ENCODE measurements at regions not wholly inside any gene's neighbourhood (a gene's known extent, or its start where the extent isn't known, plus 50 kb on each side); places are given as distances from the start of the nearest gene placed in this dataset.

- no peak overlapping the region for H3K27ac ChIP-seq (ENCODE audit: extremely low read length, insufficient read depth, low read length)
- H3K4me1 ChIP-seq (ENCODE audit: insufficient read depth, low read length) = peaks cover 35% of the 10 kb centered on the region
- H3K4me3 ChIP-seq (replicated peaks in 1 of 3; ENCODE audit: insufficient read depth in 1 of 3, low read depth in 2 of 3, low read length in 3 of 3) = no peak overlapping the region
- intact Hi-C loops (cut with micrococcal nuclease; ENCODE audit: unreplicated experiment) (loop anchor here (2.0 to 5.0 kb wide), 3 partner anchors 139 to 356 kb away; no protein-coding TSS in a partner anchor), in situ Hi-C loops (cut with HindIII; ENCODE audit: extremely low pct_ligation_motif_present, low pct_unique_long_range_greater_than_20kb) (loop anchor here (5.0 to 10.0 kb wide), 3 partner anchors 99 to 409 kb away; partner anchors contain the start of gene THBS1)
- BruUV-seq (replicated peaks) = no TSS peak
- no peaks in the 10 kb centered on the region for H3K27me3 ChIP-seq (ENCODE audit: control insufficient read depth in 1 of 2, insufficient read depth in 2 of 2, low read length in 2 of 2)
- no peaks in the 10 kb centered on the region for H4K20me1 ChIP-seq (ENCODE audit: insufficient read depth, low read length)
- TF ChIP-seq HNRNPH1 (optimal IDR thresholded peaks at IDR 0.05; ENCODE audit: low read depth, low read length) (no peak), CREB1 (IDR thresholded peaks at IDR 0.05) (peak; percentile 68; the same call in 1 of the 2 replicates), CREB1 (CRISPR knock-in tag; IDR thresholded peaks at IDR 0.05) (no peak), CAMTA2 (CRISPR knock-in tag; IDR thresholded peaks at IDR 0.05; ENCODE audit: borderline replicate concordance) (no peak), NKX3-1 (CRISPR knock-in tag; IDR thresholded peaks at IDR 0.05) (no peak), RARA (CRISPR knock-in tag; IDR thresholded peaks at IDR 0.05) (no peak), RARG (CRISPR knock-in tag; IDR thresholded peaks at IDR 0.05; ENCODE audit: low read depth) (no peak)
- TF ChIP-seq, protein P1, sequence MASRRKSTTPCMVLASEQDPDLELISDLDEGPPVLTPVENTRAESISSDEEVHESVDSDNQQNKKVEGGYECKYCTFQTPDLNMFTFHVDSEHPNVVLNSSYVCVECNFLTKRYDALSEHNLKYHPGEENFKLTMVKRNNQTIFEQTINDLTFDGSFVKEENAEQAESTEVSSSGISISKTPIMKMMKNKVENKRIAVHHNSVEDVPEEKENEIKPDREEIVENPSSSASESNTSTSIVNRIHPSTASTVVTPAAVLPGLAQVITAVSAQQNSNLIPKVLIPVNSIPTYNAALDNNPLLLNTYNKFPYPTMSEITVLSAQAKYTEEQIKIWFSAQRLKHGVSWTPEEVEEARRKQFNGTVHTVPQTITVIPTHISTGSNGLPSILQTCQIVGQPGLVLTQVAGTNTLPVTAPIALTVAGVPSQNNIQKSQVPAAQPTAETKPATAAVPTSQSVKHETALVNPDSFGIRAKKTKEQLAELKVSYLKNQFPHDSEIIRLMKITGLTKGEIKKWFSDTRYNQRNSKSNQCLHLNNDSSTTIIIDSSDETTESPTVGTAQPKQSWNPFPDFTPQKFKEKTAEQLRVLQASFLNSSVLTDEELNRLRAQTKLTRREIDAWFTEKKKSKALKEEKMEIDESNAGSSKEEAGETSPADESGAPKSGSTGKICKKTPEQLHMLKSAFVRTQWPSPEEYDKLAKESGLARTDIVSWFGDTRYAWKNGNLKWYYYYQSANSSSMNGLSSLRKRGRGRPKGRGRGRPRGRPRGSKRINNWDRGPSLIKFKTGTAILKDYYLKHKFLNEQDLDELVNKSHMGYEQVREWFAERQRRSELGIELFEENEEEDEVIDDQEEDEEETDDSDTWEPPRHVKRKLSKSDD (CRISPR knock-in tag; IDR thresholded peaks at IDR 0.05; ENCODE audit: low read depth) = no peak
- TF ChIP-seq, protein P2, sequence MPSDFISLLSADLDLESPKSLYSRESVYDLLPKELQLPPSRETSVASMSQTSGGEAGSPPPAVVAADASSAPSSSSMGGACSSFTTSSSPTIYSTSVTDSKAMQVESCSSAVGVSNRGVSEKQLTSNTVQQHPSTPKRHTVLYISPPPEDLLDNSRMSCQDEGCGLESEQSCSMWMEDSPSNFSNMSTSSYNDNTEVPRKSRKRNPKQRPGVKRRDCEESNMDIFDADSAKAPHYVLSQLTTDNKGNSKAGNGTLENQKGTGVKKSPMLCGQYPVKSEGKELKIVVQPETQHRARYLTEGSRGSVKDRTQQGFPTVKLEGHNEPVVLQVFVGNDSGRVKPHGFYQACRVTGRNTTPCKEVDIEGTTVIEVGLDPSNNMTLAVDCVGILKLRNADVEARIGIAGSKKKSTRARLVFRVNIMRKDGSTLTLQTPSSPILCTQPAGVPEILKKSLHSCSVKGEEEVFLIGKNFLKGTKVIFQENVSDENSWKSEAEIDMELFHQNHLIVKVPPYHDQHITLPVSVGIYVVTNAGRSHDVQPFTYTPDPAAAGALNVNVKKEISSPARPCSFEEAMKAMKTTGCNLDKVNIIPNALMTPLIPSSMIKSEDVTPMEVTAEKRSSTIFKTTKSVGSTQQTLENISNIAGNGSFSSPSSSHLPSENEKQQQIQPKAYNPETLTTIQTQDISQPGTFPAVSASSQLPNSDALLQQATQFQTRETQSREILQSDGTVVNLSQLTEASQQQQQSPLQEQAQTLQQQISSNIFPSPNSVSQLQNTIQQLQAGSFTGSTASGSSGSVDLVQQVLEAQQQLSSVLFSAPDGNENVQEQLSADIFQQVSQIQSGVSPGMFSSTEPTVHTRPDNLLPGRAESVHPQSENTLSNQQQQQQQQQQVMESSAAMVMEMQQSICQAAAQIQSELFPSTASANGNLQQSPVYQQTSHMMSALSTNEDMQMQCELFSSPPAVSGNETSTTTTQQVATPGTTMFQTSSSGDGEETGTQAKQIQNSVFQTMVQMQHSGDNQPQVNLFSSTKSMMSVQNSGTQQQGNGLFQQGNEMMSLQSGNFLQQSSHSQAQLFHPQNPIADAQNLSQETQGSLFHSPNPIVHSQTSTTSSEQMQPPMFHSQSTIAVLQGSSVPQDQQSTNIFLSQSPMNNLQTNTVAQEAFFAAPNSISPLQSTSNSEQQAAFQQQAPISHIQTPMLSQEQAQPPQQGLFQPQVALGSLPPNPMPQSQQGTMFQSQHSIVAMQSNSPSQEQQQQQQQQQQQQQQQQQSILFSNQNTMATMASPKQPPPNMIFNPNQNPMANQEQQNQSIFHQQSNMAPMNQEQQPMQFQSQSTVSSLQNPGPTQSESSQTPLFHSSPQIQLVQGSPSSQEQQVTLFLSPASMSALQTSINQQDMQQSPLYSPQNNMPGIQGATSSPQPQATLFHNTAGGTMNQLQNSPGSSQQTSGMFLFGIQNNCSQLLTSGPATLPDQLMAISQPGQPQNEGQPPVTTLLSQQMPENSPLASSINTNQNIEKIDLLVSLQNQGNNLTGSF (CRISPR knock-in tag; IDR thresholded peaks at IDR 0.05) = no peak
- H3K36me3 ChIP-seq (replicated peaks in 1 of 2; ENCODE audit: control insufficient read depth in 1 of 2, insufficient read depth in 2 of 2, low read length in 2 of 2) = no peaks in the 10 kb centered on the region
- no peaks in the 10 kb centered on the region for H3K9me3 ChIP-seq (ENCODE audit: low read length)
- no peak for FAIRE-seq
- CTCF ChIA-PET (ENCODE audit: low intra/inter-chr PET ratio, low total read pairs) = interaction anchor here (3.3 kb wide), 1 partner anchor 407 kb away, joined by 26 read pairs; the partner anchor contains the start of gene THBS1
- no peak for DNase-seq (ENCODE audit: low spot score)
- WGBS (ENCODE audit: low lambda C conversion rate) = 96% methylated on average over 4 of the region's 4 CpGs
- H3K9ac ChIP-seq (ENCODE audit: insufficient read depth, low read depth, low read length) = peak overlapping the region; percentile 61; the same call in 1 of the 2 replicates
- POLR2A ChIA-PET = interaction anchor here (1.1 to 2.4 kb wide), 2 partner anchors 40 to 408 kb away, joined by 3 to 50 read pairs; partner anchors contain the start of gene THBS1
- H2AFZ ChIP-seq (ENCODE audit: low read length) = no peak overlapping the region
- peak overlapping the region; percentile 60; the same call in 1 of the 2 replicates for H3K4me2 ChIP-seq (ENCODE audit: low read depth, low read length)
- no peak for ATAC-seq
- no peaks in the 10 kb centered on the region for H3K79me2 ChIP-seq (ENCODE audit: insufficient read depth, low read length)
Observed at GRCh38 chr15:39173426-39173825, 407.5 kb upstream of the THBS1 start.
